Thymus (tissue), 11 donors: ENCODE measurements at regions not wholly inside any gene's neighbourhood (a gene's known extent, or its start where the extent isn't known, plus 50 kb on each side); places are given as distances from the start of the nearest gene placed in this dataset.
A peak's percentile ranks its signal among the peaks of the same experiment; 100 is the strongest.

Experiments used
- DNase-seq, 9 donors: peaks; one replicate each; pipeline ENCODE4 v3.0.0-alpha.2; 2013; ENCODE audit warnings: low spot score in 9 of 9, low read depth in 6 of 9, missing footprints in 1 of 9
- H3K27ac ChIP-seq, 2 donors: one replicate each; pipeline ENCODE4 v1.5.1; 2013; ENCODE audit warnings: control low read depth in 1 of 2, low read depth in 1 of 2, low read length in 1 of 2, mild to moderate bottlenecking in 1 of 2, moderate library complexity in 1 of 2
- H3K27me3 ChIP-seq, 2 donors: one replicate each; pipeline ENCODE4 v1.5.1; 2013; ENCODE audit warnings: low read length in 1 of 2; ENCODE audit not compliant: control insufficient read depth in 2 of 2, insufficient read depth in 1 of 2
- H3K36me3 ChIP-seq, 2 donors: one replicate each; pipeline ENCODE4 v1.5.1; 2013; ENCODE audit warnings: low read length in 1 of 2, mild to moderate bottlenecking in 1 of 2, moderate library complexity in 1 of 2; ENCODE audit not compliant: control insufficient read depth in 2 of 2, insufficient read depth in 2 of 2
- H3K4me1 ChIP-seq, 2 donors: one replicate each; pipeline ENCODE4 v1.5.1; 2013; ENCODE audit warnings: low read length in 2 of 2; ENCODE audit not compliant: control insufficient read depth in 2 of 2, insufficient read depth in 2 of 2
- H3K4me3 ChIP-seq, 2 donors: one replicate each; pipeline ENCODE4 v1.5.1; 2013; ENCODE audit warnings: low read length in 2 of 2, control low read depth in 1 of 2, mild to moderate bottlenecking in 1 of 2
- H3K9me3 ChIP-seq, 2 donors: one replicate each; pipeline ENCODE4 v1.5.1; 2013; ENCODE audit warnings: low read length in 1 of 2, mild to moderate bottlenecking in 1 of 2; ENCODE audit not compliant: control insufficient read depth in 2 of 2, insufficient read depth in 1 of 2
- WGBS: extraction: QIAGEN DNeasy Blood & Tissue Kit; methylation state at CpG from one replicate; pipeline ENCODE4 v1.1.7; 2013; 5-methylcytosine and 5-hydroxymethylcytosine counted together
- donor health status: healthy.

GRCh38 chr10:78210548-78210947, 176.9 kb downstream of the RPS24 start:
- no peaks in the 10 kb centered on the region for H3K9me3 ChIP-seq
- WGBS = 90% methylated on average over 5 of the region's 5 CpGs
- peaks cover 4 to 40% of the 10 kb centered on the region in 2 donors for H3K4me1 ChIP-seq
- no peak overlapping the region for H3K27ac ChIP-seq
- no peak for DNase-seq
- H3K36me3 ChIP-seq = no peaks in the 10 kb centered on the region
- H3K27me3 ChIP-seq = peaks cover 0 to 1% of the 10 kb centered on the region in 2 donors
- H3K4me3 ChIP-seq = no peak overlapping the region

- no peak for DNase-seq
- Histone ChIP-seq H3K27me3 (peaks cover 0 to 4% of the 10 kb centered on the region in 2 donors), H3K4me1 (peaks cover 7 to 40% of the 10 kb centered on the region in 2 donors), H3K4me3 (no peak overlapping the region), H3K36me3 (no peaks in the 10 kb centered on the region), H3K9me3 (no peaks in the 10 kb centered on the region), H3K27ac (no peak overlapping the region)
- 95% methylated on average over 6 of the region's 6 CpGs for WGBS
These were observed 177.3 kb downstream of the RPS24 start for GRCh38 chr10:78210976-78211375.

- H3K4me1 ChIP-seq = peaks cover 7 to 39% of the 10 kb centered on the region in 2 donors
- peaks cover 0 to 4% of the 10 kb centered on the region in 2 donors for H3K27me3 ChIP-seq
- no peak overlapping the region for H3K4me3 ChIP-seq
- no peaks in the 10 kb centered on the region for H3K9me3 ChIP-seq
- DNase-seq = peak in 3 of 9 donors; percentile 13 to 64 (median 33)
- no peak overlapping the region for H3K27ac ChIP-seq
- 81% methylated on average over 6 of the region's 6 CpGs for WGBS
- no peaks in the 10 kb centered on the region for H3K36me3 ChIP-seq
These were observed 177.9 kb downstream of the RPS24 start for GRCh38 chr10:78211561-78212051.

GRCh38 chr10:78212060-78212785, 178.6 kb downstream of the RPS24 start:
- no peak overlapping the region for H3K4me3 ChIP-seq
- H3K4me1 ChIP-seq = peaks cover 7 to 43% of the 10 kb centered on the region in 2 donors
- H3K27ac ChIP-seq = no peak overlapping the region
- no peak for DNase-seq
- 86% methylated on average over 10 of the region's 10 CpGs for WGBS
- H3K36me3 ChIP-seq = no peaks in the 10 kb centered on the region
- peaks cover 0 to 4% of the 10 kb centered on the region in 2 donors for H3K27me3 ChIP-seq
- no peaks in the 10 kb centered on the region for H3K9me3 ChIP-seq

- peak in 1 of 9 donors; percentile 43 for DNase-seq
- H3K4me3 ChIP-seq = no peak overlapping the region
- no peaks in the 10 kb centered on the region for H3K9me3 ChIP-seq
- H3K4me1 ChIP-seq = peaks cover 7 to 47% of the 10 kb centered on the region in 2 donors
- 85% methylated on average over 7 of the region's 7 CpGs for WGBS
- H3K27me3 ChIP-seq = peaks cover 0 to 4% of the 10 kb centered on the region in 2 donors
- H3K27ac ChIP-seq = no peak overlapping the region
- H3K36me3 ChIP-seq = no peaks in the 10 kb centered on the region
These were observed 179.1 kb downstream of the RPS24 start for GRCh38 chr10:78212786-78213175.

GRCh38 chr10:78214955-78215354, 181.3 kb downstream of the RPS24 start:
- Histone ChIP-seq H3K4me1 (peaks cover 7 to 40% of the 10 kb centered on the region in 2 donors), H3K27me3 (peaks cover 0 to 4% of the 10 kb centered on the region in 2 donors), H3K27ac (no peak overlapping the region), H3K9me3 (no peaks in the 10 kb centered on the region), H3K36me3 (no peaks in the 10 kb centered on the region), H3K4me3 (no peak overlapping the region)
- DNase-seq = no peak
- 88% methylated on average over 4 of the region's 4 CpGs for WGBS

- Histone ChIP-seq H3K4me1 (peaks cover 7 to 40% of the 10 kb centered on the region in 2 donors), H3K36me3 (no peaks in the 10 kb centered on the region), H3K9me3 (peaks cover 0 to 3% of the 10 kb centered on the region in 2 donors), H3K4me3 (no peak overlapping the region), H3K27ac (no peak overlapping the region), H3K27me3 (peaks cover 0 to 4% of the 10 kb centered on the region in 2 donors)
- 27% methylated on average over 12 of the region's 12 CpGs for WGBS
- peak in 5 of 9 donors; percentile 21 to 64 (median 35) for DNase-seq
These were observed 182.0 kb downstream of the RPS24 start for GRCh38 chr10:78215645-78216044.

GRCh38 chr10:78217336-78217735, 183.7 kb downstream of the RPS24 start:
- Histone ChIP-seq H3K36me3 (no peaks in the 10 kb centered on the region), H3K4me1 (peaks cover 7 to 34% of the 10 kb centered on the region in 2 donors), H3K27me3 (peaks cover 0 to 4% of the 10 kb centered on the region in 2 donors), H3K4me3 (no peak overlapping the region), H3K9me3 (peaks cover 0 to 3% of the 10 kb centered on the region in 2 donors), H3K27ac (no peak overlapping the region)
- 27% methylated on average over 6 of the region's 6 CpGs for WGBS
- peak in 1 of 9 donors; percentile 43 for DNase-seq

- Histone ChIP-seq H3K4me3 (no peak overlapping the region), H3K9me3 (peaks cover 0 to 3% of the 10 kb centered on the region in 2 donors), H3K4me1 (peaks cover 7 to 24% of the 10 kb centered on the region in 2 donors), H3K36me3 (no peaks in the 10 kb centered on the region), H3K27me3 (peaks cover 0 to 4% of the 10 kb centered on the region in 2 donors), H3K27ac (no peak overlapping the region)
- WGBS = 98% methylated on average over 15 of the region's 15 CpGs
- no peak for DNase-seq
These were observed 185.3 kb downstream of the RPS24 start for GRCh38 chr10:78218798-78219490.
